GM19395 (cell line): ENCODE measurements at regions not wholly inside any gene's neighbourhood (a gene's known extent, or its start where the extent isn't known, plus 50 kb on each side); places are given as distances from the start of the nearest gene placed in this dataset.
"Not testable (repeated sequence)": the region's sequence is repeated elsewhere in the genome, so short reads cannot be mapped to it uniquely, and the experiment has no call there.

Experiments used
- ATAC-seq: cut with Tn5 transposase; IDR thresholded peaks from one replicate; pipeline ENCODE4 v1.9.1; 2021; ENCODE audit warnings: mild to moderate bottlenecking, moderate library complexity; ENCODE audit not compliant: unreplicated experiment

DNA sequence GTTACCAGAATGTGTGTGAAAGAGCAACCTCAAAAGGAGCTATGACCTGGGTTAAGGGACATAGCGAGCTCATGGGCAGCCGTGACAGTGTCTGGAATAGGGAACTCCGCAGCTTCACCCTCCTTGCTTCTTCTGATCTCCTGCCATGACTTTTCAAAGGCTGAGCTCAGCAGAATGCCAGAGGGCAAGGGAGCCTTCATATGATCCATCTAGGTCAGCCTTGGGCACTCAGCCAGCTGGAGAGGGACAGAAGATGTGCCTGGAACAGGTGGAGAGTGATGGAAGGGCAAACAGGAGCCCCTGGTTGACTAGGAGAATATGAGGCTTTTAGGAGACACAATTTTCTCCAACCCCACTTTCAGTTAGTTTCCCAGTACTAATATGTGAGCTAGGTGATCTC, 352.8 kb upstream of the FRG2C start:
- not testable (repeated sequence) for ATAC-seq

DNA sequence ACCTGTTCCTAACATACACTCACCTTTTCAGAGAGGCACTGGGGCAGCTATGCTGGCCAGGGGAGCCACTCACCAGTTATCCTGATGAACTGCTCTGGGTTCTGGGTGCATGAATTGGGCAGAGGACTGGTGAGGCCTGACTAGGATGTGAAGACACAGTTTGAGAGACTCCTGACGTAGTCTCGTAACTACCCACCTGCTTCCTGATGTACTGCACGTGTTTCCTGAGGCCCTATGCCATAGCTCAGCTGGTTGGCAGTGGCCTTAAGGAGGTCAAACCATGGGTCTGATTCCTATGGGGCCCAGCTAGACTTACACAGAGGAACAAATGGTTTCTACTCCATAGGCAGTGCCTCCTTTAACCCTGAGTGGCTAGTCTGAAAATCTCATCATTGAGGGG, 351.7 kb upstream of the FRG2C start:
- ATAC-seq = not testable (repeated sequence)

DNA sequence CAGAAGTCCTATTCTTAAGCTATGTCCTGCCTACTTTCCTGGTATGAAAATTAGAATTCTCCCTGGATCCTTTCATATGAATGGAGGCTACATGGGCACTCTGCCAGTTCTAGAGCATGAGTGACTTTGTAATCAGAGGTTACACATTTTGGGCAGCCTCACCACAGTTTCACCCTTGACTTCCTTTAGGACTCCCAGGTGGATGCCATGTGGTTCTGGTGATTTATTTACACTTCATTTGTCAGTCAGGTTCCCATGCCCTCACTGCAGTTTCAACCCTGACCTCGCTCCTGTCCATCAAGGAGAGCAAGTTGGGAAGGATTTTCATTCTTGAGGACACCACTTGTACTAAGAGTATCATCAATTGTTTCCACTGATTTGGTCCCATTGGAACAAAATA, 344.4 kb upstream of the FRG2C start:
- ATAC-seq = not testable (repeated sequence)

DNA sequence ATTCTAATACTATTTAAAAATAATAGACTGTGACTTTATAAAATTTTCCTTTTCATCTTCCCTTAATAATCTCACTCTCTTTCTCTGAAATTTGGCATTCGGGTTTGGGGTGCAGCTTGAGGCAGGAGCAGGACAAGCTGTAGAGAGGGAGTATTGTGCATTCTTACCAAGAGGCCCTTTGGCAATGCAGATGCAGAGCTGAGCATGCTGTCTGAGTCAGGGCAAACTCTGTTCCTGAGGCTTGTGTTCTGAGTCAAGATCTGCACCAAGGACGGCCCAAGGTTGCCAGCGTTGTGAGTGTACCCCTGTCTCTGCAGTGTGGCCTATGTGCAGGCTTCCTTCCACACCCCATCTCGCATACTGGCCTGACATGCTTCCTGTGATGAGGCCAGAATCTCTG, 343.8 kb upstream of the FRG2C start:
- ATAC-seq = no peak

DNA sequence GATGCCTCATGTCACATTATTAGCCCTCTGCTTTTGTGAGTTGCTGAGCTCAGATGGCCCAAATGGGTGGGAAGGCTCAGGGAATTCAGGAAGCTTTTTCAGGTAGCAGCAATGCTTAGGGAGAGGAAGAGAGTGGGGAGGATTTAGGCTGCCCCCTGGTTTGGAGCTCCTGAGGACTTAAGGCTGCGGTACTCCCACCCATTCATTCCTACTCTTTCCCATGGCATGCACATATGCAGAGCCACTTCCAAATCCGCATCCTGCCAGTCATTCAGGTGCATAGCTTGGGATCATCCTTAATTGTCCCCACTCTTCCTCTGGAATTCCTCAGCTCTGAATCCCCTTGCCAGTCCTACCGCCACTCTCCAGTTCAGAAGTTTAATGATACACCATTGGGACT, 343.1 kb upstream of the FRG2C start:
- ATAC-seq = no peak

DNA sequence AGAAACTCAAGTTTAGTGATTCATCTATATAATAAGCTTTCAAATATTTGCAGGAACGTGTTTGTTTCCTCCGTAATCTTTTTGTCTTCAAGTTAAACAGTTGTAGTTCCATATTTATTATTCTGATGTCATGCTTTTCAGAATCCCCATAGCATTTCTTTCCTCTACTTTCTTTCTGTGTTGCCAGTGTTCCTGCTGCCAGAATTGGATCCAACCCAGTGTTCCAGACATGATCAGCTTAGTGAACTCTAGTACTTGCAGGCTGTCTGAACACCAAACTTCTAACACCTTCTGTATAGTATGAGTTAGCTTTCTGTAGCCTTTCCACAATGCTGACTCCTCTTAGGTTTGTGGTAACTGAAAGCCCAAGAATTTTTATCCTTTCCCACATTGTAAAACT, 340.2 kb upstream of the FRG2C start:
- not testable (repeated sequence) for ATAC-seq

DNA sequence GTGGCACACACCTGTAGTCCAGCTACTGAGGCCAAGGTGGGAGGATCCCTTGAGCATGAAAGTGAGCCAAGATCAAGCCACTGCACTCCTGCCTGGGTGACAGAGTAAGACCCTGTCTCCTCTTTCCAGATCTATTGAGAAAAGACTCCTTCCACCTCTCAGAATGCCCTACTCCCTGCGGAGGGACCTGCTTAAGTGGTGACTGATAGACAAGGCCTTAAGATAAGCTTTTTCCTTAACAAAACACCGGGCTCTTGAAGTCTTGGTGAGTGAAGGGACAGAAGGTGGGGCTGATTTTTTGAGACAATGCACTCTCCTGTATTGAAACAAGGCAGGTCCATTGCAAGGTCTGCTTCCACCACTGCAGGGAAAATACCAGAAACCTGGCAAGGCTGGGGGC, 338.4 kb upstream of the FRG2C start:
- no peak for ATAC-seq

DNA sequence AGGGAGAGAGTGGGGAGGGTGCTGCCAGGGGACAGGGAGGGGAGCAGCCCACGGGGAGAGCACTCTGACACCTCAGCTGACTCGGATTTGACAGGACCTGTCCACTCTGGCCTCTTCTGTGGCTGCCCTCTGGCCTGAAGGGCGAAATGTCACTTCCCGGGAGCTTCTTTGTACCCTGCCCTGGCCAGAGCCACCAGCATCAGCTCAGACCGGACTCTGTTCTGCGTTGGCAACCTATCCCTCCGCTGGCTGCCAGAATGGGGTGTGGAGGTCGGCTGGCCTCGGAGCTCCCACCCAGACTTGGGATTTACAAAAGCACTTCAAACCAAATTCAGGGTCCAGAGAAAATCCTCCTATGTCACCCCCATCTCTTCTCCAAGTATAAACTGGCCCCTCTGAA, 336.7 kb upstream of the FRG2C start:
- no peak for ATAC-seq

DNA sequence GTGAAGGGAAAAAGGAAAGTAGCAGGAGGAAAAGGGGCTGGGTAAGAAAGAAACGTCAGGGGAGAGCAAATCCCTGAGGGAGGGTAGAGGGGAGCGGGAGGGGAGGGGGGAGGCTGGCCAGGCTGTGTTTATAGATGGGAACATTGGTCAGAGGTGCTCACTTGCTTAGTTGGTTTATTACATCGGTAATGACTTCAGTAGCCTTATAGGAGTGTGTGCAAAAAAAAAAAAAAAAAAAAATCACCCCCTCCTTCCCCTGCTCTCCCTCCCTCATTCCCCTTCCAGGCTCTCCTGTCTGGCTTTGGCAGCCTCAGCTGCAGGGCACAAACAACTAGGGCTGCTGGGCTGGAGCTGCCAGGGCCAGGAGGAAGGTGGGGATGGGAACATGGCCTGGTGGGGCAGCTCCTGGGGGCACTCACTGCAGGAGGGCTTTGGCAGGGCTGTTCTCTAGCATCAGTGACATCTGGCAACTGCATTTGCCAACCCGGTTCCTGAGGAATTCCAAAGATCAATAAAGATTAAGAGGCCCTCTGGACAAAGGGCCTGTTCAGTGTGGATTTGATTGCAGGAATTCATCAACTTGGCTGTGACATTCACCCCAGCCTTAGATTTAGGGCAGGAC, 334.5 kb upstream of the FRG2C start:
- no peak for ATAC-seq

DNA sequence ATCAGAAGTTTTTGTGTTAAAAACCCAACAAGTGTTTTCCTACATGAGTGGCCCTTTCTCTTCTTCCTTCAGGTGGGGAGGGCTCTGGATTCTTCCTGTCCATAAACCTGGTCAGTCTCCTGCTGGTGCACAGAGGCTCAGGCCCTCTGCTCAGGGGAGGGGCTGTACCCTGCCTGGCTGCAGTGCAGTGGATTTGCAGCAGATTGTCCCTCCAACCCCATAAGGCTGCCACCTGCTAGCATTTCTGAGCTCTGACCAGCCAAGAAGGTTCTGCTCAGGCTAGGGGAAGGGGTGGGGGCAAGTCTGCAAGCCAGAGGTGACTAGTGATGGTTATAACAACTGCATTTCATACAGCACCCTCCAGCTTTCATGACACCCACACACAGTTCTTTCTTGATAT, 333.7 kb upstream of the FRG2C start:
- ATAC-seq = not testable (repeated sequence)

DNA sequence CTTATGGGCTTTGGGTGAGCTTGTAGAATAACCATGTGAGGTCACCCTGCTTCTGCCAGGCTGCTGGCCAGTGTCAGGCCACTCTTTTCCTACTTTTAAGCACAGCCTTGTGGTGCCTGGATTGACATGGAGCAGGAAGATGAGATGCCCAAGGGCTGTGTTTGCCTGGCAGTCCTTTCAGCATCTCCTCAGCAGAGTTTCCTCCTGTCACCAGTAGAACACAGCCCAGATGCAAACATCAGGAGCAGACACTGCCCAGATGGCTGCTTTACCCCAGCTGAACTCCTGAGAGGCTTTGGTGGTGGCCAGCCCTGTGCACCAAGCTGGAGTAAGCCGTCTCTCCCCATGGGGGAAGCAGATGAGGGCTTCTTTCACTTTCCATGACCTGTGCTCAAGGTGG, 332.0 kb upstream of the FRG2C start:
- not testable (repeated sequence) for ATAC-seq

DNA sequence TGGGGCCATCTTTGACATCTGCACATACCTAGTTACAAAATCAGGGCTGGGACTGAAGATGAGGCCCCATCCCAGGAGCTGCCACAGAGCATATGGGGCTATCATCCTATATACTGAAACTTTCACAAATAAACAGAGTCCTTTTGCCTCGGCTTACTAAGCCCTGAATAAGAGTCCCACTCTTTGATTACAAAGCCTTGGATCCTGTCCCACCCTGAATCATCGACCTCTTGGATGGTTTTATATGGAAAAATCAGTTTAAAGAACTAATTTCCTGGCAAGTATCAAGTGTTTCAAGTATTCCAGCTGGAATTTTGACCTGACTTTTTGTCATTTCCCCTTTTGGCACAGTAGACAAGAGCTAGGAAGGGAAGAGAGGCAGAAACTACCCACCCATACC, 331.3 kb upstream of the FRG2C start:
- ATAC-seq = no peak

DNA sequence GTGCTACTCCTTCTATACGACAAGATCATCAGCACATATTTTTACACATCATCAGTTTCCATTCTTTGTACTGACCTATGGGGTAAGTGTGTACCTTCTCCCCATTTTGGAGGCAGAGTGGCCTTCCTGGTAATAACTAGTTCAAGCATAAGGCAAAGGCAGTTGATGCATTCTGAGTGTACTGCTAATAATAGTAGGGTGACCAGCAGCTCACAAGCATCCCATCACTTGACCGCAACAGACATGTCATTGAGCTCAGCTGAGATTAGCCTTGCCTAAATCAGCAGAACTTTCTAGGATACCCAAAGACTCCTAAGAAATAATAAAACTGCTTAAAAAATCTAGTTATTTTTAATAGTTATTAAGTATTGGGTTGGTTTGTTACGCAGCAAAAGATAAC, 329.8 kb upstream of the FRG2C start:
- ATAC-seq = no peak

DNA sequence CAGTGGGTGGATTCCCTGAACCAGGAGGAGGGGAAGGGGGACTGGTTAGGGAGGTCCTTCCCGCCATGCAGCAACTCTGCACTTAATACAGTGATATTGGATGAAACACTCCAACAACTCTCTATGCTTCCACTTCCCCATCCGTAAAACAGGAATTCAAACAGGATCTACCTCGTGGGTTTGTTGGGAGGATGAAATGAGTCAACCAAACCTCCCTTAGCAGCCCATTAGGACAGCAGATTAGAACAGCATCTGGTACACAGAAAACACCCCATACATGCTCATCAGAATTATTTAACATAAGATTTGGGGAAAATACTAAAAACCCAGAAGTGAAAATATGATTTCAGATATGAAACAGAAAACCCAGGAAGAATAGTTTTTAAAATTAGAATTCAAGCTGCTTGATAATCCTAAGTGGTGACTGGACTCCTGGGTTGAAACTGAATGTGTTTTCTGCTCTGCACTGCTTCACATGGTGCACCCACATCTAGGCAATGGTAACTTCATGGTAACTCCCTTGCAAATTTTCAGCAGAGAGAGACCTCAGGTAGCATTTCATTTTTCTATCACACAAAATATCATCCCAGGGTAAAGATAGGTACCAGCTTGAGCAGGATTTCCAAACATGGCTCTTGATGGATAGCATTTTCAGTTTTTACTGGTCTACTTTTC, 326.8 kb upstream of the FRG2C start:
- no peak for ATAC-seq

DNA sequence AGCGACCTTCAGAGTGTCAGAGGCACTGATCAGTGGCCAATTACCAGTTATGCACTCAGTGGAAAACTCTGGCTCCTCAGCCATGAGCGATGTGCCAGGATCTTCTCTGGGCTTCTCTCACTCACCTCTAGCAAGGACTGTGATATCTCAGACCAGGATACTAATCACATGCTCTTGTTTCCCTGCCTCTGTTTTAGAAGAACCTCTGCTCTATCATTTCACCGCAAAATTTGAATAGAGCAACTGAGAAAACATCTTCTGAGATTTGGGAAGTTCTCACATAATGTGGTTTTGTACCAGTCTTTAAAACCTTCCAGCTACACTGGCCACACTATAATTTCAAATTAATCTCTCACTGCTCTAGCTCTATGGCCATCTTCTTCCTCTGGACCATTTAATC, 325.8 kb upstream of the FRG2C start:
- ATAC-seq = no peak

DNA sequence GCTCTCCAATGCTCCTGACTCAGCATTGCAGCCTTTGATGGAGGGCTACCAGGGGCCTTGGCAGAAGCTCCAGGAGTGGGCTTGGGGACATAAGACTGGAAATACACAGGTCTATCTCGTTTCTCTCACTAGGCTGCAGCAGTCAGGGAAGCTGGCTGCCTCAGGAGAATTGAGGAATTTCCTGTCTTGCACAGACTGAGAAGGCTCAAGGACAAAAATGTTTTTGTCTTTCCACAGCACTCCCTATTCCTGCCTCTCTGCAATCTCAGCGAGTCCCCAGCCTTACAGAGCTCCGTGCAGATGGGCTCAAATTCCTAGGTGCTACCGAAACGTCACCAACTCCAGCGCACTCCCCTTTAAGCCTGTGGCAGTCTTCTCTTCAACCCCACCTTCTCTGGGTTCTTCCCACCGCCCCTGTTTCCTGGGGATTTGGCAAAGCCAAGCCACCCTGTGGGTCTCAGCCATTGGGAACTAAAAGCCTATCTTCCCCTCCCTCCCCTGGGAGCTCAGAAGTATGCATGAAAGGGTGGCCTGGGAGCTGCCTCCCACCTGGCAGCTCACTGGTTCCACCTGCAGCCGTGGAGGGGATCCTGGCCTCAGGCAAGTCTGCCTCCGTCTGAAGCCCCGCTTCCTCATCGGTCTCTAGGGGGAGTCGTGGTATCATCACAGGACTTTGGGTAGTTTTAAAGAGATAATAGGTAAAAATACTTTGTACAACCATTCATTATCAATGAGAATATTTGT, 322.6 kb upstream of the FRG2C start:
- no peak for ATAC-seq

DNA sequence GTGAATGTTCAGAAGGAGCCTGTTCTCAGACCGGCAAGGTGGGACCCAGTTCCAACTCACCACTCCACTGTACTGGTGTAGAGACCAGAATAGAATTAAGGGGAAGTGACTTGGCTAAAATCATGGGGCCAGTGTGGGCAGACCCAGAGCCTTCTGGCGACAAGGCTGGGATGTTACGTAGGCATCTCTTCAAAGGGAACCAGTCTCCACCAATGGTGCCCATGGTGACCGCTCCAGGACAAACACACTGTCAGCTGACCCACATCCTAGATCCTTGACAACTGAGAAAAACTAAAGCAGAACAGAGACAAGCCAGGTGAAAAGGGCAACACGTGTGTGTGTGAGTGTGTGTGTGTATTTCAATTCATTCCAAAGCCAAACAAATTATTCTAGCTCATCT, 321.7 kb upstream of the FRG2C start:
- no peak for ATAC-seq

DNA sequence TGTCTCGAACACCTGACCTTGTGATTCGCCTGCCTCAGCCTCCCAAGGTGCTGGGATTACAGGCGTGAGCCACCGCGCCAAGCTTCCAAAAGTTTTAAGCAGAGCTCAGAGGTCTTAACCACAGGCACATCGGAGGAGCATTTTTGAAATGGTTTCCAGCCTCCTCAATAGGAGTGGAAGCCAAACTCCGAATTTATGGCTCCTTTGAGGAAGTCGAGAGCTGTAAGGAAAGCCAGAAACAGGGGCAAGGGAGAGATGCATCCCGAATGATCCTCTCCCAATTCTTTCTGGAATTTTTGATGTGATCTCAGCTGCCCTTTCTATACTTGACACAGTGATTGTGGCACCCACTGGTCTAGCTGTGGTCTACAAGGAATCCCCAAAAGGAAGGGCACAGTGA, 313.6 kb upstream of the FRG2C start:
- not testable (repeated sequence) for ATAC-seq

DNA sequence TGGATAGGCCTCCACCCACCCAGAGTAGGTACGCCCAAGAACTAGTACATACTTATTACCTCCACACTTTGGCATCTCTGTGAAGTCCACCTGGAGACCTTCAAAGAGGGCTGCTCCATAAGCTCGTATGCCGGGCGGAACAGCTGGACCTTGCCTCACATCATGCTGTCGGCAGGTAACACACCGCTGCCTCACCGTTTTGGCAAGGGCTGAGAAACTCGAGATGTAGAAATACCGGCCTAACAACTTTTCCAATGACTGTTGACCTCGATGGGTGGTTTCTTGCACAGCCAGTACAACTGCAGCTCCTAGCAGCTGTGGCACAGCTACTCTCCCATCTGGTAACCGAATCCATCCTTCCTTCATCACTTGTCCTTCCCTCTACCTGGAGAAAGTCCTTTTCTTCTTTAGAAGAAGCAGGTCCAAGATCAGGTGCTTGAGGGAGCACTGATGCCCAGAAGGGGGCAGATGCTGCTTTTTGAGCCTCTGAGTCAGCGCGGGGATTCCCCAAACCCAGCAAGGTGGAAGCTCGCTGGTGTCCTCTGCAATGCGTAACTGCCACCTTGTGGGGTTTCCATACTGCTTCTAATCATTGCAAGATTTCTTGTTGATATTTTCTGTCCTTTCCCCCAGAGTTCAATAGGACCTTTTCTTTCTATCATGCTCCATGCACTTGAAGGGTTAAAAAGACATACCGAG, 301.9 kb upstream of the FRG2C start:
- ATAC-seq = not testable (repeated sequence)

DNA sequence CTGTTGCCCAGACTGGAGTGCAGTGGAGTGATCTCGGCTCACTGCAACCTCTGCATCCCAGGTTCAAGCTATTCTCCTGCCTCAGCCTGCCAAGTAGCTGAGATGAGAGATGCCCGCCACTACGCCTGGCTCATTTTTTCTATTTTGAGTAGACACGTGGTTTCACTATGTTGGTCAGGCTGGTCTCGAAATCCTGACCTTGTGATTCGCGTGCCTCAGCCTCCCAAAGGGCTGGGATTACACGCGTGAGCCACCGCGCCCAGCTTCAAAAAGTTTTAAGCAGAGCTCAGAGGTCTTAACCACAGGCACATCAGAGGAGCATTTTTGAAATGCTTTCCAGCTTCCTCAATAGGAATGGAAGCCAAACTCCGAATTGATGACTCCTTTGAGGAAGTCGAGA, 291.2 kb upstream of the FRG2C start:
- not testable (repeated sequence) for ATAC-seq

DNA sequence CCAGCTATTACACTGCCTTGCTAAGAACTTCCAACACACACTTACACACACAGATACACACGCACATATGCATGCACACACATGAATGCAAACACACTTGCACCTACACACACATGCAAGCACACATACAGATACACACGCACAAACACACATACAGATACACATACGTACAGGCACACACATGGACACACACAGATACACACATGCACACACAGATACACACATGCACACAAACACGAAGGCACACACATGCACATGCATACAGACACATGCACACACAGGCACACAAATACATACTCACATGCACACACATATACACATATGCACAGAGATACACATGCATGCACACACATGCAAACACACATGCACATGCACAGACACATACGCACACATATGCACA, 284.3 kb upstream of the FRG2C start:
- not testable (repeated sequence) for ATAC-seq
